GM12892 (cell line): ENCODE measurements at regions not wholly inside any gene's neighbourhood (a gene's known extent, or its start where the extent isn't known, plus 50 kb on each side); places are given as distances from the start of the nearest gene placed in this dataset.

Experiments used
- POLR2A ChIP-seq: IDR thresholded peaks from 2 replicates; pipeline ENCODE4 v1.6.1; 2011; ENCODE audit warnings: low read depth, low read length, control low read depth
- TAF1 ChIP-seq: IDR thresholded peaks from 2 replicates; pipeline ENCODE4 v1.6.1; 2011; ENCODE audit warnings: low read depth, mild to moderate bottlenecking, control low read depth, low read length, borderline replicate concordance

GRCh38 chr2:147133286-147133908 is 711.4 kb upstream of the ACVR2A start:
- TF ChIP-seq TAF1 (no peak), POLR2A (no peak)
